Pons (tissue), 1 donor: ENCODE measurements at regions not wholly inside any gene's neighbourhood (a gene's known extent, or its start where the extent isn't known, plus 50 kb on each side); places are given as distances from the start of the nearest gene placed in this dataset.

Experiments
- DNase-seq: peaks from one replicate; pipeline ENCODE4 v3.0.0-alpha.2; 2016; ENCODE audit warnings: low spot score

- no peak for DNase-seq
Measured at GRCh38 chr18:33817096-33817495, 239.1 kb downstream of the ASXL3 start.

GRCh38 chr18:33814546-33814945 is 236.5 kb downstream of the ASXL3 start:
- no peak for DNase-seq

- DNase-seq = no peak
Measured at GRCh38 chr18:33812186-33812585, 234.2 kb downstream of the ASXL3 start.

- no peak for DNase-seq
Measured at GRCh38 chr18:33805592-33805991, 227.6 kb downstream of the ASXL3 start.

GRCh38 chr18:33804258-33804657 is 226.2 kb downstream of the ASXL3 start:
- no peak for DNase-seq

GRCh38 chr18:33803636-33804035 is 225.6 kb downstream of the ASXL3 start:
- DNase-seq = no peak

- no peak for DNase-seq
Measured at GRCh38 chr18:33802955-33803354, 224.9 kb downstream of the ASXL3 start.
